Rectal smooth muscle tissue (tissue), 1 donor: ENCODE measurements at regions not wholly inside any gene's neighbourhood (a gene's known extent, or its start where the extent isn't known, plus 50 kb on each side); places are given as distances from the start of the nearest gene placed in this dataset.
"Not testable (repeated sequence)": the region's sequence is repeated elsewhere in the genome, so short reads cannot be mapped to it uniquely, and the experiment has no call there.

Experiments
- H3K27ac ChIP-seq: one replicate; pipeline ENCODE4 v1.7.0; 2013; ENCODE audit warnings: low read depth, low read length, inconsistent platforms
- H3K27me3 ChIP-seq: one replicate; pipeline ENCODE4 v1.7.0; 2013; ENCODE audit warnings: low read length; ENCODE audit not compliant: control insufficient read depth, insufficient read depth
- H3K36me3 ChIP-seq: one replicate; pipeline ENCODE4 v1.7.0; 2013; ENCODE audit warnings: low read length; ENCODE audit not compliant: control insufficient read depth, insufficient read depth
- H3K4me1 ChIP-seq: one replicate; pipeline ENCODE4 v1.7.0; 2013; ENCODE audit warnings: low read length; ENCODE audit not compliant: control insufficient read depth, insufficient read depth
- H3K4me3 ChIP-seq: one replicate; pipeline ENCODE4 v1.7.0; 2013; ENCODE audit warnings: low read length
- H3K9ac ChIP-seq: one replicate; pipeline ENCODE4 v1.7.0; 2013; ENCODE audit warnings: low read length

DNA sequence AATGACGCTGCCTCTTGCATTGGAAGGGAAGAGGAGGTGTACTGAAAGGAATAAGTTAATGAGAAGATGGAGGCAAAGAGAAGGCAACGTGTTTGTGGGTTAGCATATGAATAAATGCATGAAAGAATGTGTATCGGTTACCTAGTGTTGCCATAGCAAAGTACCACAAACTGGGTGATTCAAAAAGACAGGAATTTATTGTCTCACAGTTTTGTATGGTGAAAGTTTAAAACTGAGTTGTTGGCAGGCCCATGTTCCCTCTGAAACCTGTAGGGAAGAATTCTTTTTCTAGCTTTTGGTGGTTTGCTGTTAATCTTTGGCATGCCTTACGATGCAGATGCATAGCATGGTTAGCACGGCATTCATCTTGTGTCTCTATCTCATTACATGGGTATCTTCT, 729.9 kb downstream of the MECOM start:
- no peaks in the 10 kb centered on the region for H3K4me1 ChIP-seq
- H3K4me3 ChIP-seq: no peak overlapping the region
- H3K36me3 ChIP-seq: no peaks in the 10 kb centered on the region
- no peak overlapping the region for H3K9ac ChIP-seq
- H3K27me3 ChIP-seq: no peaks in the 10 kb centered on the region
- no peak overlapping the region for H3K27ac ChIP-seq

DNA sequence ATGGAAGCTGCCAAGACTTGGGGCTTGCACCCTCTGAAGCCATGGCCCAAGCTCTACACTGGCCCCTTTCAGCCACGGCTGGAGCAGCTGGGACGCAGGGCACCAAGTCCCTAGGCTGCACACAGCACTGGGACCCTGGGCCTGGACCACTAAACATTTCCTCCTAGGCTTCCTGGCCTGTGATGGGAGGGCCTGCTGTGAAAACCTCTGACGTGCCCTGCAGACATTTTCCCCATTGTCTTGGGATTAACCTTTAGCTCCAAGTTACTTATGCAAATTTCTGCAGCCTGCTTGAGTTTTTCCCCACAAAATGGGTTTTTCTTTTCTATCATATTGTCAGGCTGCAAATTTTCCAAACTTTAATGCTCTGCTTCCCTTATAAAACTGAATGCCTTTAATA, 733.5 kb downstream of the MECOM start:
- not testable (repeated sequence) for H3K9ac ChIP-seq, H3K36me3 ChIP-seq, H3K4me1 ChIP-seq, H3K27ac ChIP-seq, H3K4me3 ChIP-seq, H3K27me3 ChIP-seq

DNA sequence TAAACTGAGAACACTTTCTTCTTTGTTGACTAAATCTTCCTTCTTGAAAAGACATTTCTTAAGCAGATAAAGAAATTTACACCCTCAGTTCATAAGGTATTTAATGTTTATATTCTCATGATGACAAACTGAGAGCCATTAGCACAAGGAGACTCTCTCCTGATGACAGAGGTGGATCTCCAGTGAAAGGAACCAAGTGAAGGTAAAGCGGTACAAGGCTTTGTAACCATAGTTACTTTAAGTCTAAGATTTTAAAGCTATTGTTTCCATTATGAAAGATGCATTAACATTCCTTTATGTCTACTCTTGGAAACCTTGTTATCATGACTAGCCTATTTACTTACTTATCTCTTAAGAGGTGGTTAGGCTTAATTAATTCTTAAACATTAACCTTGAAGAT, 737.1 kb downstream of the MECOM start:
- H3K4me1 ChIP-seq: no peaks in the 10 kb centered on the region
- H3K9ac ChIP-seq: no peak overlapping the region
- no peaks in the 10 kb centered on the region for H3K36me3 ChIP-seq
- H3K27me3 ChIP-seq: no peaks in the 10 kb centered on the region
- H3K4me3 ChIP-seq: no peak overlapping the region
- H3K27ac ChIP-seq: no peak overlapping the region

DNA sequence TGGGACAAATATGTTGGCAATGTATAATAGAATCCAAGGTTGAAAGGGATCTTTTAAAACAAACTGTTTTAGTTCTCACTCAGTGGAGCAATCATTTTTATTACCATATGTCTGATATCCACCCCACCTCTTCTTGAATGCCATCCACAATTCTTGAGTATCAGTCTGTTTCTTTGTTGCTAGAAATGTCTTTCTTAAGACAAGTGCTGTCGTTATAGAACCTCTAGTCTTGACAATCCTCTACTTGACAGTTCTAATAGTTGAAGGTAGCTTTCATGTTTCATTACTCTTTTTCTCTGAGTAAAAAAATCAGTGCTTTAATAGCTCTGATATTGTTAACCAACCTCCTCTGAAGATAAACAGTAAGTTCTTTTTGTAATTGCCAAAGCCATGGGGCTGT, 737.9 kb downstream of the MECOM start:
- Histone ChIP-seq H3K36me3 (no peaks in the 10 kb centered on the region), H3K27ac (no peak overlapping the region), H3K4me3 (no peak overlapping the region), H3K4me1 (no peaks in the 10 kb centered on the region), H3K9ac (no peak overlapping the region), H3K27me3 (no peaks in the 10 kb centered on the region)

DNA sequence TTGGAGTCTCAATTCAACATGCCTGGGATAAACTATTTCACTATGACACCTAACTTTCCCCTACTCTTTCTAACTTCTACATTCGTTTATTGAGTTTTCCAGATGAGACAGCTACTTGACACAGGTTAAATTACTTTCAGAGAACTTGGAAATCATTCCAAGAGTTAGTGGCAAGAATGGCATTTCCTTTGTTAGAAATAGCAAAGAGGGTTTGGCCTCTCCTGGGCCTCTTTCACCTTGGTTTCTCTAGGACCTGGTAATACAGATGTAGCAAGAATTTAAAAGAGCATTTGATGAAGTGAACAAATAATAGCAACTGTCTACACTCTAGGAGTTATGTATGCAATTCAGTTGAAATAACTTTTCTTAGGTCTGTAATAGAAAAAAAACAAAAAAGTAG, 748.9 kb downstream of the MECOM start:
- no peak overlapping the region for H3K27ac ChIP-seq
- no peaks in the 10 kb centered on the region for H3K36me3 ChIP-seq
- no peak overlapping the region for H3K9ac ChIP-seq
- H3K4me1 ChIP-seq: no peaks in the 10 kb centered on the region
- H3K27me3 ChIP-seq: no peaks in the 10 kb centered on the region
- no peak overlapping the region for H3K4me3 ChIP-seq

DNA sequence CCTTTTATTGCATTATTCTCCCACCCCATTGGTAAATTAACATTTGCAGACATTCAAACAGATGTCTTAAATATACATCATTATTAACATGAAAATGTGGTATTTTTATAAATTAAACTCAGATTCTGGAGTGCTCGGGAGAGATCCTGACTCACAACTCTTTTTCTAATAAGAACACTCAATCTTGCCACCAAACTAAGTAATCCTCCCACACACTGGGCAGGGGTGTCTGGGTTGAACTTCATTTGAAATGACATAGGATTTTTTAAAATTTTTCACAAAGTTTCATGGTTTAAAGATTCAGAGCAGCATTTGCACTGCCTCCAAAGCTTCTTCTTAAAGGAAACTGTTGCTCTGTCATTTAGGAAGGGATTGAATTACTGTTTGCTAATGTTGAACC, 754.3 kb downstream of the MECOM start:
- no peak overlapping the region for H3K4me3 ChIP-seq
- H3K36me3 ChIP-seq: no peaks in the 10 kb centered on the region
- no peaks in the 10 kb centered on the region for H3K27me3 ChIP-seq
- no peak overlapping the region for H3K27ac ChIP-seq
- no peaks in the 10 kb centered on the region for H3K4me1 ChIP-seq
- H3K9ac ChIP-seq: no peak overlapping the region

DNA sequence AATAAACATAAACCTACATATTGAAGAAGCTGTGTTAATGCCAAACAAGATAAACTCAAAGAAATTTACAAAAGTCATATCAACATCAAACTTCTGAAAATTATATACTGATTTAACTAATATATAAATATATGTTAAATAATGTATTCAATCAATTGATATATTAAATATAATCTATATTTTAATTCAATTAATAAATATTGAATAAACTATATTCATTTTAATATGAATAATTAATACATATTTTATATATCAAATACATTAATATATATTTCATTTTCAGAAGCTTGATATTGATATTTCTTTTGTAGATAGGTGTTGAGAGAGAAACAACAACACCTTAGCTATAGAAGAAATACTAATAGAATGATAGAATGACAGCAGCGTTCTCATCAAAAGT, 768.1 kb downstream of the MECOM start:
- H3K9ac ChIP-seq: no peak overlapping the region
- no peak overlapping the region for H3K4me3 ChIP-seq
- no peaks in the 10 kb centered on the region for H3K27me3 ChIP-seq
- no peaks in the 10 kb centered on the region for H3K36me3 ChIP-seq
- H3K4me1 ChIP-seq: no peaks in the 10 kb centered on the region
- H3K27ac ChIP-seq: no peak overlapping the region

DNA sequence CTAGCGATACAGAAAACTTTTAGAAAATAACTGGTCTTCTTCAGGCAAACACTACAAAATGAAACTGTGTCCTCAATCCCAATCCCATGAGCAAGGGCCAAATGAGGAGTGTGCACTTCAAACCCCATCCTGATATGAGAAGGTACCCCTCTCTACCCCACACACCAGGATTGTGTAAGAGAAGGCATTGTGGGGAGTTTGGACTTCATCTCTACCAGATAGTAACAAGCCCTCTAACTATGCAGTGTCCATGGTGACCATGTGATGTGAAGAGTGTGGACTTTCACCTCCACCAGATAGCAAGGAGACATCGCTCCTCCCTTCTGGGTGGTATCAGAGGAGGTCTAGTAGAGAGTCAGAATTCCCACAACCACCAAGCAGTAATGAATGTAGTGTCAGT, 769.3 kb downstream of the MECOM start:
- Histone ChIP-seq H3K27me3 (no peaks in the 10 kb centered on the region), H3K27ac (no peak overlapping the region), H3K36me3 (no peaks in the 10 kb centered on the region), H3K4me1 (no peaks in the 10 kb centered on the region), H3K9ac (no peak overlapping the region), H3K4me3 (no peak overlapping the region)

DNA sequence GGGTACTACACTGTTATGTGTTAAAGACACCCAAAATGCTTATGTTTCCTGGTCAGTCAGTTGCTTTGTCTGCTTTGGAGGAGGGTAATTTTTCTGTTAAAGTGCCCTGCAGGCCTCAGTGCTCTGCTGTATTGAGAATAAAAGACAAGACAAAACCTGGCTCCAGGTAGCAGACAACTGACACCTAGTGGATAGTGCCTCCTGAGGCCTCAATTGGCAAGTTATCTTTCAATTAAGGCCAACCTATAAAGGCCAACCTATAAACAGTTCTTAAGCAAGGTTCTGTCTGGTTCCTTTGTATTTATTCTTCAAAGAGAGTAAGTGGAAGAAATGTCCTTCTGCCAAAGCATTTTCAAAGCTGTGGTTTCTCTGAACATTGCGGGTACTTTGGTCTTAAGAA, 773.8 kb downstream of the MECOM start:
- Histone ChIP-seq H3K4me1 (no peaks in the 10 kb centered on the region), H3K36me3 (no peaks in the 10 kb centered on the region), H3K4me3 (no peak overlapping the region), H3K27ac (no peak overlapping the region), H3K9ac (no peak overlapping the region), H3K27me3 (no peaks in the 10 kb centered on the region)

DNA sequence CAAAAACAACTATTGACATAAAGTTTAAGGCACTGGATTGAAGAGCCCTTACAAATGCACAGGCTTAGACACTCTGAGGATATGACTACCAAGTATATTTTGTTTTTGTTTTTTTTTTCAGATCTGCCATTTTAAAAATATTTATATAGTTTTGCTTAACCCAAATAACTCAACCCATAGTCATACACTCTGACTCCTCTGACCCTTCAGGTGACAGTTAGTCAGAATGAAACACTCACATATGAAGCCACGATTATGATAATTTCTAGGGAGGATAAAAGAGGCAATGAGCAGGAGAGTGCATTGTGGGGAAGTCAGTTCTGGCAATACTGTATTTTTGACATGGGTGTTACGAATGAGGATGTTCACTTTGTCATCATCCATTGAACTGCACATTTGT, 774.7 kb downstream of the MECOM start:
- Histone ChIP-seq H3K4me1 (no peaks in the 10 kb centered on the region), H3K36me3 (no peaks in the 10 kb centered on the region), H3K27me3 (no peaks in the 10 kb centered on the region), H3K9ac (no peak overlapping the region), H3K27ac (no peak overlapping the region), H3K4me3 (no peak overlapping the region)

DNA sequence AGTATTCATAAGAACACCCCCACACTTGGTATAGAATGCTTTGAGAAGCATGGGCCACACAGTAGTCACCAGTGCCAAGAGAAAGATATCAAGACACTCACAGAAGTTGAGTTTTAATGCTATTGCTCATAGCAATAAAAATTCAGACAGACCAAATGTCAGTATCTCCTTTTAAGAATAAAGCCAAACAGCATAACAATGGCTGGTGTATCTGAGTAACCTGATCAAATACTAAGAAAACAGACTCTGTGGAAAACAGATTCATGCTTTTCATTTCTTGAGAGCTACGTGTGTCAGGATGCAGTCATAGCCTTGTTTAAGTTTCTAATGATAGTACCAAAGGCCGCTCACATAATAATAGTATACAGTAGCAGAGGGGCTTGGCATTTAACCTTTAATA, 778.5 kb downstream of the MECOM start:
- Histone ChIP-seq H3K27me3 (no peaks in the 10 kb centered on the region), H3K36me3 (no peaks in the 10 kb centered on the region), H3K4me1 (no peaks in the 10 kb centered on the region), H3K27ac (no peak overlapping the region), H3K9ac (no peak overlapping the region), H3K4me3 (no peak overlapping the region)

DNA sequence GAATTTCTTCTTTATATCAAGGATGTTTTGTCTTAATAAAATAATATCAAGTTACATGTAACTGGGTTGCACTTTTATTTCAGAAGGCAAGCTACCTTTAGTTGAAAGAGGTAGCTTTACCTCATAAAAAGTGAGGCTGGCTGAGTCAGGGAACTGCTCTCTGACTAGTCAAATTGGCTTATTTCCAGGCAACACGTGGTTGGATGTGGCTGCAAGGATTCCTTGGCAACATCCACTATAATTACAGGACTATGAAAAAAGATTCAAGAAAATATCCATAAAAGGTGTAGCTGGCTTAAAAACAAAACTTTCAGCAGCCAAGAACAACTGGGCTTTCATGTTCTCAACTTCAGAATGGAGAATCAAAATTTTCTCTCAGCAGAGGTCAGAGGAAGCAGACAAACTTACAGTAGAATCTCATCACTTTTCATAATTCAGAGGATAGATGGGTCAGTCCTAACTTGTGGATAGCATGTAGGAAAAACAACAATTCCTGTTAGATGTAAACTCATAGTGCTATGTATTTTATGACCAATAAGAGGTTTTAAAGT, 779.1 kb downstream of the MECOM start:
- Histone ChIP-seq H3K9ac (no peak overlapping the region), H3K4me1 (no peaks in the 10 kb centered on the region), H3K27ac (no peak overlapping the region), H3K4me3 (no peak overlapping the region), H3K36me3 (no peaks in the 10 kb centered on the region), H3K27me3 (no peaks in the 10 kb centered on the region)

DNA sequence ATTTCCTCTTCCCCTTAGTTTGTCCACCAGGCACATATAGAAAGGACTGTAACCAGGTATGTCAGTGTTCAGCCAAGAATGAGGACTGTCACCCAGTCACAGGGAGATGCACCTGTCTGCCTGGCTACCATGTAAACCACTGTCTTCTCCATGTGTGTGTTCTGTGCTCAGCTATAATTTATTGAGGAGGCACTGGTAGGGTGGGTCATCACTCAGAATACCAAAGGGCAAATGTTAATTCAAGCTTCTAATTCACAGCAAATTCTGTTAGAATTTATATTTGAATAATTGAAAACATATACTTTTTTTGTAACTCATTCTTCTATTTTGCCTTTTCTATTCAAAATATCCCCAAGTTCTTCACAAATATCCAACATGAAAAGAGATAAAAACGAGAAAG, 780.4 kb downstream of the MECOM start:
- Histone ChIP-seq H3K27ac (no peak overlapping the region), H3K4me3 (no peak overlapping the region), H3K9ac (no peak overlapping the region), H3K4me1 (no peaks in the 10 kb centered on the region), H3K36me3 (no peaks in the 10 kb centered on the region), H3K27me3 (no peaks in the 10 kb centered on the region)
